HAP-1 (cell line): ENCODE measurements at regions not wholly inside any gene's neighbourhood (a gene's known extent, or its start where the extent isn't known, plus 50 kb on each side); places are given as distances from the start of the nearest gene placed in this dataset.

Experiments used
- DNase-seq, 2 experiments: peaks; one replicate each; pipeline ENCODE4 v3.0.0-alpha.2; 2016 to 2020; ENCODE audit warnings: low spot score in 2 of 2
- H3K27me3 ChIP-seq: fragments of 250-450 bp; sonication (Bioruptor Pico); 2 replicates; pipeline ENCODE4 v1.5.1; 2020; ENCODE audit warnings: low read depth, mild to moderate bottlenecking, moderate library complexity
- H3K36me3 ChIP-seq: fragments of 250-450 bp; sonication (Bioruptor Pico); replicated peaks from 2 replicates; pipeline ENCODE4 v1.5.1; 2020; ENCODE audit warnings: mild to moderate bottlenecking
- H3K4me1 ChIP-seq: fragments of 250-450 bp; sonication (Bioruptor Pico); 2 replicates; pipeline ENCODE4 v1.5.1; 2020; ENCODE audit warnings: mild to moderate bottlenecking
- H3K4me3 ChIP-seq: fragments of 250-450 bp; sonication (Bioruptor Pico); 2 replicates; pipeline ENCODE4 v1.5.1; 2020; ENCODE audit warnings: mild to moderate bottlenecking, moderate library complexity
- H3K9me3 ChIP-seq: fragments of 250-450 bp; sonication (Bioruptor Pico); 2 replicates; pipeline ENCODE4 v1.5.1; 2020; ENCODE audit warnings: mild to moderate bottlenecking, moderate library complexity
- in situ Hi-C: fragments of 300-500 bp; cut with MboI; formaldehyde crosslinking; loops from 3 replicates; pipeline ENCODE4 v1.14.3; 2020; ENCODE audit warnings: low sequenced_read_pairs, inconsistent platforms, mixed read lengths

DNA sequence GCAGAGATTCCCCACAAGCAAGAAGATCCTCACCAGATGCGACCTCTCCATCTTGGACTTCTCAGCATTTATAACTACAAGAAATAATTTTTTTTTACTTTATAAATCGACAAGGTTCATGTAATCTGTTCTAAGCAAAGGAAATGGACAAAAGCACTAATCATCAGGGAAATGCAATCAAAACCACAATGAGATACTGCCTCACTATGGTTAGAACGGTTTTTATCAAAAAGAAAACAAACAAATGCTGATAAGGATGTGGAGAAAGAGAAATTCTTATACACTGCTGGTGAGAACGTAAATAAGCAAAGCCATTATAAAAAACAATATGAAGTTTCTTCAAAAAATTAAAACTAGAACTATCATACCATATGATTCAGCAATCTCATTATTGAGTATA, 1382.6 kb downstream of the ARAP2 start:
- in situ Hi-C loops: no loop called here

DNA sequence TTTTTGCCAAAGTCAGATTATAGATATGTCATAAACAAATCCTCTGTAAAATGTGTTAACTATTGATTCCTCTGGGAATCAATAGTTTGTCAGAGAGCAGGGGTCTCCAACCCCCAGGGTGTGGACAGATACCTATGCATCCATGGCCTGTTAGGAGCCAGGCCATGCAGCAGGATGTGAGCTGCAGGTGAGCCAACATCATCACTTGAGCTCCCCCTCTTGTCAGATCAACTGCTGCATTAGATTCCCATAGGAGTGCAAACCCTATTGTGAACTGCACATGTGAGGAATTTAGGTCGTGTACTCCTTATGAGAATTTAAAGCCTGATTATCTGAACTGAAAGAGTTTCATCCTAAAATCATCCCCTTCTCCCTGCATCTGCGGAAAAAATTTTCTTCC, 1365.4 kb downstream of the ARAP2 start:
- no peaks in the 10 kb centered on the region for H3K4me1 ChIP-seq
- no peaks in the 10 kb centered on the region for H3K27me3 ChIP-seq
- peaks cover 5% of the 10 kb centered on the region; the same call in 1 of the 2 replicates for H3K9me3 ChIP-seq
- no peak overlapping the region for H3K4me3 ChIP-seq
- in situ Hi-C loops: no loop called here
- no peak for DNase-seq
- no peaks in the 10 kb centered on the region for H3K36me3 ChIP-seq

More for the DNA sequence above, 1382.6 kb downstream of the ARAP2 start:
- Histone ChIP-seq H3K9me3 (no peaks in the 10 kb centered on the region), H3K36me3 (no peaks in the 10 kb centered on the region), H3K4me1 (no peaks in the 10 kb centered on the region), H3K4me3 (no peak overlapping the region), H3K27me3 (no peaks in the 10 kb centered on the region)
- no peak for DNase-seq

DNA sequence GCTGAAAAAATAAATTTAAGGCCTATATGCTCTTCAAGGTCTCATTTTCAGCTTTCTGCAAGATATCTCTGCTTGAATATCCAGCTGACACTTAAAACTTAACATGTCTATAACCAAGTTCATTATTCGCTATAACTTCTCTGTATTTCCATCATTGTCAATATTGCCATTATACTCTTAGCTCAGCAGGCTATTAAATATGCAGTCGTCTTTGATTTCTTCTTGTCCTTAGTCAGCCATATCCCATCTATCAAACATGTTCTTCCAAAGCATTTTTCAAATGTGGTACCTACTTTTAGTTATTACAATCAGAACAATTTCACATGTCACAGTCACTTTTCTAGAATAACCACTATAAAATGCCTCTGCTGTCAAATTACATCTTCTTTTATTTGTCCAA, 1364.1 kb downstream of the ARAP2 start:
- no peak for DNase-seq
- peaks cover under 1% of the 10 kb centered on the region; the same call in 1 of the 2 replicates for H3K9me3 ChIP-seq
- no peaks in the 10 kb centered on the region for H3K4me1 ChIP-seq
- H3K4me3 ChIP-seq: no peak overlapping the region
- H3K27me3 ChIP-seq: no peaks in the 10 kb centered on the region
- H3K36me3 ChIP-seq: no peaks in the 10 kb centered on the region
- in situ Hi-C loops: no loop called here

DNA sequence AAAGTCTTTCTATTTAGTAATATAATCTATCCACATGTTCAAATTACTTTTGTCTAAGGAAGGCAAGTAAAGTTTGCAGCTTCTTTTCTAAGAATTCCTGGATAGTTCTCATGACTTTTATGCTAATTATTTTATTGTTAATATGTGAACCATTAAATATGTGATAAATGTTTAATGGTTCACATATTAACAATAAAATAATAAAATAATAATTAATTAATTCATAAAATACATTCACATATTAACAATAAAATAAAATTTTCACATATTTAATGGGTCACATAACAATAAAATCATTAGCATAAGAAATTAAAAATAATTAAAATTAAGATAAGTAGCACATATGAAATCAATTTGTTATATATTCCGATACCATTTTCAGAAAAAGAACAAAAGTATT, 1352.4 kb downstream of the ARAP2 start:
- no peak for DNase-seq
- H3K36me3 ChIP-seq: no peaks in the 10 kb centered on the region
- H3K27me3 ChIP-seq: no peaks in the 10 kb centered on the region
- H3K9me3 ChIP-seq: no peaks in the 10 kb centered on the region
- H3K4me3 ChIP-seq: no peak overlapping the region
- in situ Hi-C loops: no loop called here
- H3K4me1 ChIP-seq: no peaks in the 10 kb centered on the region

DNA sequence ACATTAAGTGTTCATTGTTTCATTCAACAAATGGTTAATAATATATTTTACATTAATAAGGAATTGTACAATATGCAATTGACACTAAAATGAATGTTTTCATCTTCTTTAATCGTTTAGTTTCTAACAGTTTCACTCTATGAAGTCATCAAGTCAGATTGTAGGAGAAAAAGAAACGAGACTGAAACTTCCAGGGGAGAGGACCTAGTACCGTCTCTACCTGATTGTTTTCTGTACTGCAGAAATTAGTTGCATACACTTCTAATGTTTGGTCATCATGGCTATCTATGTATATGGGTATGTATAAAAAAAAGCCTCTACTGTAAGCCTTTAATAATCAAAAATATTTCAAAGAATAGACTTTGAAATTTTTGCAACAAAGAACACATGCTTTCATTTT, 1350.9 kb downstream of the ARAP2 start:
- H3K4me3 ChIP-seq: no peak overlapping the region
- in situ Hi-C loops: no loop called here
- DNase-seq: no peak

DNA sequence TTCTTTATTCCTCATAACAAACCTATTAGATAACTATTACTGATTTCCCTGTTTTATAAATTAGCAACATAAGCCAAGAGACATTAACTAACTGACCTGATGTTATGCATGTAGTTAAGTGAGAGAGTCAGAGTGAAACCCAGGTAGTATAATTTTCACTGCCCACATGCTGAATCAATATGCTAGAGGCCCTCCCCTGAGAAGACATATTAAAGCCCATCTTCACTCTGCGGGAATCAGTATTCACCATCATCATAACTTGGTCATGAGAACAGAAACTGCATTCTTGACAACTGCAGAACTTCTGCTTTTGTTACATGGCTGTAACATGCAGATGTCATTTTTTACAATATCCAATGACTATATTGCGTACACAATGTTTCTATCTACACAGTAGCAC, 1324.3 kb downstream of the ARAP2 start:
- Histone ChIP-seq H3K9me3 (no peaks in the 10 kb centered on the region), H3K36me3 (no peaks in the 10 kb centered on the region), H3K4me1 (no peaks in the 10 kb centered on the region), H3K27me3 (no peaks in the 10 kb centered on the region), H3K4me3 (no peak overlapping the region)
- DNase-seq: no peak
- in situ Hi-C loops: no loop called here

More for the DNA sequence above, 1350.9 kb downstream of the ARAP2 start:
- Histone ChIP-seq H3K27me3 (no peaks in the 10 kb centered on the region), H3K4me1 (no peaks in the 10 kb centered on the region), H3K36me3 (no peaks in the 10 kb centered on the region), H3K9me3 (no peaks in the 10 kb centered on the region)

DNA sequence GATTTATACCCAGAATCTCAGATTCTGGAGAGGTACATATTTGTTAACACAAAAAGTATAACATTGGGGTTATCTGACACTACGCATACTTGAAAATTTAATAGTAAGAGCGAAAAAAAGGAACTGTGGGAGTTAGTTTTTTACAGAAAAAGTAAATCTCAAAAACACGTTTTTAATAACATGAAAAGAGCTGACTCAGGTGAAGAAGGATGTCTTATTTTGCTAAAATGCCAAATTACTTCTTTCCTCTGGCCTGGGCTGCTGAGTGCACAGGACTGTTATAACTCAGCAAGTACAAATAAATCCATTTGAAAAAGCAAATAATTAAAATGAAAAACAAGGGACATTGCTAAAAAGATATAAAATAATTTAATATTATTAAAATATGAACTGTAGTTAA, 1322.9 kb downstream of the ARAP2 start:
- Histone ChIP-seq H3K27me3 (no peaks in the 10 kb centered on the region), H3K9me3 (no peaks in the 10 kb centered on the region), H3K4me1 (no peaks in the 10 kb centered on the region), H3K36me3 (no peaks in the 10 kb centered on the region), H3K4me3 (no peak overlapping the region)
- in situ Hi-C loops: no loop called here
- DNase-seq: no peak

DNA sequence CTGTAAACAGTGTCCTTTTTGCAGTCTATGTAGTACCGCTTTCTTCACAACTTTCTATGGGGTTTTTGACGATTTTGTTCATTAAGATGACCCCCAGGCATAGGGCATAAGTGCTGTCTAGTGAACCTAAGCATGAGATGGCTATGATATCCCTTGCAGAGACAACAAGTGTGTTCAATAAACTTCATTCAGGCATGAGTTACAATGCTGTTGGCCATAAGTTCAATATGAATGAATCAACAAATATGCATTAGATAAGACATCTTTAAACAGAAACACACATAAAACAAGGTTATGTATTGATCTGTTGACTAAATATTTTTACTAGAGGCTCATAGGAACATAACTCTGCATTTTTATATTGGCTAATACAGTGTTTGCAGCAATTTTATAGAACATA, 1322.0 kb downstream of the ARAP2 start:
- Histone ChIP-seq H3K9me3 (no peaks in the 10 kb centered on the region), H3K36me3 (no peaks in the 10 kb centered on the region), H3K27me3 (no peaks in the 10 kb centered on the region), H3K4me1 (no peaks in the 10 kb centered on the region), H3K4me3 (no peak overlapping the region)
- DNase-seq: no peak
- in situ Hi-C loops: no loop called here

DNA sequence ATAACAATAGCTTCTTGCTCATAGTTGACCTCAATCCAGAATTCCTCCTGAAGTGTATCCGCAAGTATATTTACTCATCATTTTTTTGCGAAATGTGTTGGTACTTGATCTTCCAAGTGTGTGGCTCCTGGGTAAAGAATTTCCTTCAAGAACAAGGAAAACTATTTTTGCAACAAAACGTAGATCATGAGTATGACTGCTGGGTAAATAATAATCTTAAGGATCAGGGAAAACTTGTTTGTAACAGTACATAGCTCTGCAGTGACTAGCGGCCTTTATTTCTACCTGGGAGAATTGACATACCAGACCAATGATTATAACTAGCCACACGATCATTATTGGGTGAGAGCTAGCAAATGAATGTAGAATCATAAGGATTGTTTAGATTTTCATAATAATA, 1311.7 kb downstream of the ARAP2 start:
- H3K9me3 ChIP-seq: no peaks in the 10 kb centered on the region
- H3K4me3 ChIP-seq: no peak overlapping the region
- no peaks in the 10 kb centered on the region for H3K36me3 ChIP-seq
- no peaks in the 10 kb centered on the region for H3K4me1 ChIP-seq
- in situ Hi-C loops: no loop called here
- DNase-seq: no peak
- H3K27me3 ChIP-seq: no peaks in the 10 kb centered on the region

DNA sequence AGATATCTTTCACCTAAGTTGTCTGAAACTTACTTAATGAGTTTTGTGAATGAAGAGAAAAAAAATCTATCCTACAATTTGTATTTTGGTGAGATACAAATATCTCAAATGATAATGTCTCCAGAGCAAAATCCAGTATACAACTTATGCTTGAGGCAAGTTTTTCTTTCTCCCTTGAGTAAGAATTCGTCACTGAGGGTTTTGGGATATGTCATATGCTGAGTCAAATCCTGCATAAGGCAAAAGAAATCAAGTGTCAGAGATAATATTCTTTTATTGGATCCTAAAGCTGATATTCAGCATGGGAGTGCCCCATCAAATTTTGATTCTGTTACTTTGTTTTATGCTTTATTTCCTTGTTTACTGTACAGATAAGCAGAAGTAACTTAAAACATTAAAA, 1308.6 kb downstream of the ARAP2 start:
- DNase-seq: no peak
- H3K9me3 ChIP-seq: no peaks in the 10 kb centered on the region
- H3K4me1 ChIP-seq: no peaks in the 10 kb centered on the region
- no peaks in the 10 kb centered on the region for H3K27me3 ChIP-seq
- H3K4me3 ChIP-seq: no peak overlapping the region
- no peaks in the 10 kb centered on the region for H3K36me3 ChIP-seq
- in situ Hi-C loops: no loop called here

DNA sequence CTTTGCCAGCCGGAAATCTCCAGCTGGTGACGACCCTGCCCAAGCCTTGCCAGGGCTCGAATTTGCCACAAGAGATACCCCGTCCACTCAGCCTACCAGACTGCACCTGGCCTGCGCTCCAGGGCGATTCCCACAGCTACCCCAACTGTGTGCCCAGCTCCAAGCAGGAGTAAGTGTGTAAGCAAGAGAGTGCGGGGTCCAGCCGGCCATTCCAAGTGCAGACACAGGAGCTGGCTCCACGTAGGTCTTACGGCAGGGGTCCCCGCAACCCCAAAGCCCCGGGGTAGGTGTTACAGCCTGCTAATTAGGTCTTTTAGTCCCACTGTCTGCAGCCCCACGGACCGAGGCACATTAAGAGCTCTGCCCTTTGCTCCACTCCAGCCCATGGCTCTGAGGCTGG, 1305.2 kb downstream of the ARAP2 start:
- DNase-seq: no peak
- Histone ChIP-seq H3K36me3 (no peaks in the 10 kb centered on the region), H3K4me1 (no peaks in the 10 kb centered on the region), H3K4me3 (no peak overlapping the region), H3K9me3 (no peaks in the 10 kb centered on the region), H3K27me3 (no peaks in the 10 kb centered on the region)
- in situ Hi-C loops: no loop called here

DNA sequence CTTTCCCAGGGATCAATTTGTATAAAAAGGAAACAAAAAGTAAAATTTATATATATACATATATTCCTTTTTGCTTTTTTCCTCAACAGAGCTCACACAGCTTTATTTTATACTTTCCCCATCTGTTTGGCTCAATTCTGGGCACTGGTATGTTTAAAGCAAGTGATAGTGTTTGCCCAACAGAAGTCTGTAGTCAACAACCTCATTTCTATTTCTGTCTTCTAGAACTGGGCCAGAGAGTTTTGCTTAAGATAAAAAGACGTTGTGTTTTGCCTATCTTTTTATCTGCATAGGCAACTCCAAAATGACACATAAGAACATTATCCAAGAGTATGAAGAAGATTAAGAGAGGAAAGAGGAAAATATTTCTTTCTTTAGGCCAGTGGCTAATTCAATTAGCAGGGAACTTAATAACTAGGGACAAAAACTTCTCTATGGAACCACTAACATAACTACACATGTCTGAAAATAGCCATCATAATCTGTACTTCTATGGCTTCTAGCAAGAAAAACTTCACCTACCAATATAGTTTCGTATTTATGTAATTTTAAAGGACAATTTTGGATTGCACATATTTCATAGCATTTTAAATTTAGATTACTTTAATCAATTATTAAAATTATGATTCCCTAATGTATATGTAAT, 1300.5 kb downstream of the ARAP2 start:
- H3K27me3 ChIP-seq: no peaks in the 10 kb centered on the region
- no peaks in the 10 kb centered on the region for H3K9me3 ChIP-seq
- DNase-seq: no peak
- in situ Hi-C loops: no loop called here
- no peak overlapping the region for H3K4me3 ChIP-seq
- no peaks in the 10 kb centered on the region for H3K4me1 ChIP-seq
- no peaks in the 10 kb centered on the region for H3K36me3 ChIP-seq

DNA sequence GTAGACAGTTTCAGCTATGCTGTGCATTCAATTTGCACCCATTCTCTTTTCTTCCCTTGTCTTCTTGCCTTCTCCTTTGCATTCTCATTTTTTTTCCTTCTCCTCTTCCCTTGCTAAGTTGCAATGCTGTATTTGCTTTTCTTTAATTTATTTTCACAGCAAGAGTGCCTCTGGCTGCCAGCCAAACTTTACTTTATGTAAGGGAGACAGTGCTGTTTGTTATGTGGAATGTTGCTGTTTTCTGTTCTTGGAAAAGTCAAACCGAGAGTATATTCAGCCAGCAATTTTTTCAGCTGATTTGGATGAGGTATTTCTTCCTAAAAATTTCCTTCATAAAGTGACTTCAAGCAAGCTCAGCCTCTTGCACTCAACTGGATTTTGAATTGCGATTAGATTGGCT, 1293.4 kb downstream of the ARAP2 start:
- Histone ChIP-seq H3K4me1 (no peaks in the 10 kb centered on the region; the same call in 1 of the 2 replicates), H3K36me3 (no peaks in the 10 kb centered on the region), H3K4me3 (no peak overlapping the region), H3K27me3 (no peaks in the 10 kb centered on the region), H3K9me3 (no peaks in the 10 kb centered on the region)
- in situ Hi-C loops: no loop called here
- DNase-seq: no peak

DNA sequence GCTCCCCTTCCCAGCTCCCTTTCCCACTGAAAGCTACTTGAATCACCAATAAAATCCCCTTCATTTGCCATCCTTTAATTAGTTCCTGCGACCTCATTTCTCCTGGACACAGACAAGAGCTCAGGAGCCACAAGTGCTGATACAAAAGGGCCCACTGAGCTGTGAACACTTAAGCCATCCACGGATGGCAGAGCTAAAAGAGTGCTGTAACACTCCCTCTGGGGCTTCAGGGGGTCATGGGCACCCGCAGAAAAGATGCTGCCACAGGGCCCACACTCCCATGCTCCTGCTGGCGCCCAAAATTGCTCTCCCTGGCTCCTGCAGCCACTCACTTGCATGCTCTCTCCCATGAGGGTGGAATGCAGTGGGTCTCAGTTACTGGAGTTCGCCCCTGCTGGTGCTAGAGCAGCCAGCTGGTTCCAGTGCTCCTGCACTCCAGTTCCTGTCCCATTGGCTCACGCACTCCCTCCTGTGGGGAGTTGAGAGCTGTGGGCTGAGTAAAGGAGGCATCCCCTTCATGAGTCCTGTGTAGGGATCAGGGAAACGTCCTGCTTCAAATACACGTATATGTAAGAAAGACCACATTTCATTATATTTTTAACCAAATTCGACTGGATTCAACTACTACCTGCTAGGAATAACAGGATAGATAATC, 1291.0 kb downstream of the ARAP2 start:
- Histone ChIP-seq H3K4me3 (no peak overlapping the region), H3K9me3 (no peaks in the 10 kb centered on the region), H3K27me3 (no peaks in the 10 kb centered on the region), H3K4me1 (no peaks in the 10 kb centered on the region; the same call in 1 of the 2 replicates), H3K36me3 (no peaks in the 10 kb centered on the region)
- in situ Hi-C loops: no loop called here
- peak; percentile 63 to 78 for DNase-seq

DNA sequence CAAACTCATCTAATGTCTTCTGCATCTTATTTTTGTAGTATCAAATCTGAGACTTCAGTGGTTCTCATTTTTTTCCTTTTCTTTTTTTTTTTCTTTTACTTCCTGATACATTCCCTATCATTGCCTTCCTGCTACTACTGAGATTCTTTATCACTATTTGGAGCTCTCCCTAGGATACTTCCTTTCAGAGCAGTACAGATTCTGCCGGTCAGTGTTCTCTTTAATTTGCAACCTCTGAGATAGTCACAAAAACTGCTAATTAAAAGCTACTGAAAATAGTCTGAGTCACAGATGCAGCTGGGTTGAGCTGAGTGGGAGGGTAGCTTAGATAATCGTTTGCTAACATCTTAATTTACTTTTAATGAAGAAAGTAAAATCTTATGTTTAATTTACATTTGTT, 1279.7 kb downstream of the ARAP2 start:
- Histone ChIP-seq H3K9me3 (no peaks in the 10 kb centered on the region), H3K4me3 (no peak overlapping the region), H3K36me3 (no peaks in the 10 kb centered on the region), H3K4me1 (no peaks in the 10 kb centered on the region), H3K27me3 (no peaks in the 10 kb centered on the region)
- in situ Hi-C loops: no loop called here
- DNase-seq: no peak
